Lung (tissue), 11 donors: ENCODE measurements at regions not wholly inside any gene's neighbourhood (a gene's known extent, or its start where the extent isn't known, plus 50 kb on each side); places are given as distances from the start of the nearest gene placed in this dataset.

Source experiments
- ATAC-seq: fragments of 200-7000 bp; cut with Tn5 transposase; one replicate; pipeline ENCODE4 v1.9.1; 2020; ENCODE audit warnings: moderate number of reproducible peaks; ENCODE audit not compliant: insufficient read depth, low FRiP score
- DNase-seq, 3 donors: peaks; one replicate each; pipeline ENCODE4 v3.0.0-alpha.2; 2013 to 2017
- H3K27ac ChIP-seq, 2 donors: one replicate each; pipeline ENCODE4 v1.5.1; 2013; ENCODE audit warnings: mild to moderate bottlenecking in 2 of 2, moderate library complexity in 2 of 2, control low read depth in 1 of 2, inconsistent platforms in 1 of 2, low read depth in 1 of 2, low read length in 1 of 2
- H3K27me3 ChIP-seq, 3 donors: one replicate each; pipeline ENCODE4 v1.5.1; 2013; ENCODE audit warnings: low read length in 2 of 3; ENCODE audit not compliant: control insufficient read depth in 3 of 3, insufficient read depth in 3 of 3
- H3K36me3 ChIP-seq, 4 donors: one replicate each; pipeline ENCODE4 v1.5.1; 2013; ENCODE audit warnings: low read length in 4 of 4, mild to moderate bottlenecking in 1 of 4, moderate library complexity in 1 of 4; ENCODE audit not compliant: control insufficient read depth in 4 of 4, insufficient read depth in 4 of 4
- H3K4me1 ChIP-seq, 5 donors: one replicate each; pipeline ENCODE4 v1.5.1; 2013; ENCODE audit warnings: low read length in 5 of 5, mild to moderate bottlenecking in 2 of 5, moderate library complexity in 1 of 5; ENCODE audit not compliant: control insufficient read depth in 5 of 5, insufficient read depth in 5 of 5
- H3K4me3 ChIP-seq: one replicate; pipeline ENCODE4 v1.5.1; 2013; ENCODE audit warnings: mild to moderate bottlenecking, control low read depth, moderate library complexity
- H3K9ac ChIP-seq, 2 donors: one replicate each; pipeline ENCODE4 v1.5.1; 2013; ENCODE audit warnings: low read length in 2 of 2, control low read depth in 1 of 2; ENCODE audit not compliant: insufficient read depth in 1 of 2
- H3K9me3 ChIP-seq, 4 donors: one replicate each; pipeline ENCODE4 v1.5.1; 2013; ENCODE audit warnings: low read length in 3 of 4, mild to moderate bottlenecking in 1 of 4, moderate library complexity in 1 of 4; ENCODE audit not compliant: control insufficient read depth in 4 of 4, insufficient read depth in 3 of 4
- CTCF ChIP-seq: IDR thresholded peaks from 2 replicates; pipeline ENCODE4 v1.5.1; 2012; ENCODE audit warnings: mild to moderate bottlenecking; ENCODE audit errors: control extremely low read depth, extremely low read depth
- WGBS, 2 donors: extraction: QIAGEN DNeasy Blood & Tissue Kit; methylation state at CpG; one replicate each; pipeline ENCODE4 v1.1.7; 2013; 5-methylcytosine and 5-hydroxymethylcytosine counted together
- donor health status: control.
- donor health status: control.
- donor health status: Bipolar disorder and iron deficiency.
- donor health status: healthy.
- donor health status: DM: yes; HTN: yes; CAD: no.

DNA sequence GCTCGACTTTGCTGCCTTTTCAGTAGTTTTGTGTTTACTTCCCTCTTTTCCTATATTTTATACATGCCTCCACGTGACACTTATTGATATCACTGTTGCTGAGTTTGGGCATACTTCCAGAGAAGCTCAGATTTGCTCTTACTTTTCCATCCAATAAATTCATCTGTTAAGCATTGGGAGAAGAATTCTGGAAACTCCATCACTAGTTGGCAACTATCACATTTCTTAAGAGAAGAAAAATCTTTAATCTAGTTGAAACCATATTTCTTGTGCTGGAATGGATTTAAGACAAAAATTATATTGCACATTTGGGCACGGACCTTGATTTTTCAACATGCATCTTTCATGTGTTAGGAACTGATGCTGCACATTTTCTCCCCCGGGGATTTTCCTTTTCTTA, 52.6 kb upstream of the CPO start:
- ATAC-seq (no peak), DNase-seq (no peak)
- 78 to 85% methylated on average over 4 of the region's 4 CpGs for WGBS, 2 donors
- Histone ChIP-seq H3K9ac (no peak overlapping the region), H3K27me3 (no peaks in the 10 kb centered on the region), H3K27ac (no peak overlapping the region), H3K4me1 (peaks cover 0 to 4% (median 0%) of the 10 kb centered on the region in 5 donors), H3K36me3 (no peaks in the 10 kb centered on the region), H3K9me3 (no peaks in the 10 kb centered on the region), H3K4me3 (no peak overlapping the region)
- TF ChIP-seq CTCF = no peak

- Histone ChIP-seq H3K36me3 (no peaks in the 10 kb centered on the region), H3K9me3 (no peaks in the 10 kb centered on the region), H3K27ac (no peak overlapping the region), H3K4me1 (no peaks in the 10 kb centered on the region), H3K27me3 (no peaks in the 10 kb centered on the region), H3K4me3 (no peak overlapping the region), H3K9ac (no peak overlapping the region)
- DNase-seq = no peak
- WGBS, 2 donors = 79 to 86% methylated on average over 1 of the region's 1 CpG
- ATAC-seq = no peak
- no peak for TF ChIP-seq CTCF
Measured at GRCh38 chr2:206887745-206888144, 51.6 kb upstream of the CPO start.
